ENCODE measurements at regions not wholly inside any gene's neighbourhood (a gene's known extent, or its start where the extent isn't known, plus 50 kb on each side); places are given as distances from the start of the nearest gene placed in this dataset.

DNA sequence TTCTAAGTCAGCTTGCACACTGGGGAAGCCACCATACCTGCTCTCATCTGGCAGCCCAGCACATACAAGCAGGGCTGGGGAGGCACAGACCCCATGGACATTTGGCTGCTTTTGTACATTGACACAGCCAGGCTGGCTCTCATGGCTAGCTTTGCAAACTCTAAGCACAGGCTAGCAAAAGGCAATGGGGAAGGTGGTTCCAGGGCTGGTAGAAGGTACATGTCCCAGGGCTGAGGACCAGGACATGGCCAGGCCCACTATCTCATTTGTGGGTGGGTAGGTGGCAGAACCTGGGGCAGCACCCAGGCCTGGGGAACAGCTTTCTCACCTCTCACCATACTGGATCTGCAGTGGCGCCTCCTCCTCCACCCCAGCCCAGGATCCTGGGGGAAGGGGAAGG is 90.9 kb downstream of the HS1BP3 start:
- DNase-seq (ENCODE audit: low read depth in 2 of 2): no peak

DNA sequence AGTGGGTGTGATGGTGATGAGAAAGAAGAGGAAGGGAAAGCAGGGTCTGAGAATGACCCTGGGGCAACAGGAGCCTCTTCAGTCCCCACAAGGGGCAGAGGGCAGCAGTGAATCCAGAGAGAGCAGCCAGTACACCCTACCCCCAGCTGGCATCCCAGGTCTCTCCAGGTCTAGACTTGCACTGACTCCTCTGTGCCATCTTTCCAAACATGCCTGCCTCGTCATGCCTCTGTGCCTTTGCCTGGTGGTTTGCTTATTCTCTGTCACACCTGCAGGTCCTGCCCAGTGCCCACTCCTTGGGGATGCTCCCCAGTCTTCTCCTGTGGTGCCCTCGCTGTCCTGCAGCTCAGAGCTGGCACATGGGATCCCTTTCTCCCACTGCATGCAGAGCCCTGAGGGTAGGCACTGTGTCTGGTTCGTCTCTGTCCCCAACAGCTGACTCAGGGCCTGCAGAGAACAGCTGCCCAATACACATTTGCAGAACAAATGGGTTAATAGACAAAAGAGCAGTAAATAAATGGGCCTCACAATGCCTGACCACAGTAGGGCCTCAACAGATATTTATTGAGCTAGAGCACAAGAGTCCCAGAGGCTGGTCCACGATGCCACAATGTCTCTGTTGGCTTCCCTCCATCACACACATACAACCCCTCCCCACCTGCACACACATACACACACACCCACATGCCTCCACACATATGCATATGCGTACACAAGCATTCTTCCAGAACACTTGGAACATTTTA is 89.8 kb downstream of the HS1BP3 start:
- DNase-seq (ENCODE audit: low read depth in 2 of 2): no peak

- DNase-seq (ENCODE audit: low read depth in 2 of 2): no peak
Measured at GRCh38 chr2:20561637-20562454, 89.1 kb downstream of the HS1BP3 start.

DNA sequence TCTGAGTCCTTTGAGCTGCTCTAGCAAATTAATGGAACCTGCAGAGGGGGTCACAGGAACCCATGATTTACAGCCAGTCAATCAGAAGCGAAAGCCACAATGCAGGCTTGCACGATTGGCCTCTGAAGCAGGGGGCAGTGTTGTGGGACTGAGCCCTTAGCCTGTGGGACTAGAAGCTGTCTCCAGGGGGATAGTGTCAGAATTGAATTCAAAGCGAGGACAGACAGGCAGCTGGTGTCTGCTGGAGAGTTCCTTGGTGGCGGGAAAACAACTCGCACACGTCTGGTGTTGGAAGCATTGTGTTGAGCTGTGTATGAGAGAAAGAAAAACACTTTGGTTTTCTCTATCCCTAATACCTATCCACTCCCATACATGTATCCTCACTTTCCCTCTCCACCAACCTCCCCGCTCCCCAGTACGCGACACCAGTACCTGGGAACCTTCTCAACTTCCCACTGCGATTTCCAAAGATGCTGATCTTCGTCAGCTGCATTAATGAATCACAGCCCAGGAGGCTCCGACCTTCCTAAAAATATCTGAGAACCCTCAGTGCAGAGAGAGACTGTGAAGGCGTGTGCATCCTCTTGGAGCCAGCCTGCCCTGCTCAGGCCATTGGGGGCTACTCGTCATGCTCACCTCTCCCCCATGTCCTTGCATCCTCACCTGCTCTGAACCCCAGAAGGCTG is 88.2 kb downstream of the HS1BP3 start:
- DNase-seq (ENCODE audit: low read depth in 2 of 2): no peak

GRCh38 chr2:20563251-20563650 is 87.6 kb downstream of the HS1BP3 start:
- no peak for DNase-seq (ENCODE audit: low read depth in 2 of 2)

DNA sequence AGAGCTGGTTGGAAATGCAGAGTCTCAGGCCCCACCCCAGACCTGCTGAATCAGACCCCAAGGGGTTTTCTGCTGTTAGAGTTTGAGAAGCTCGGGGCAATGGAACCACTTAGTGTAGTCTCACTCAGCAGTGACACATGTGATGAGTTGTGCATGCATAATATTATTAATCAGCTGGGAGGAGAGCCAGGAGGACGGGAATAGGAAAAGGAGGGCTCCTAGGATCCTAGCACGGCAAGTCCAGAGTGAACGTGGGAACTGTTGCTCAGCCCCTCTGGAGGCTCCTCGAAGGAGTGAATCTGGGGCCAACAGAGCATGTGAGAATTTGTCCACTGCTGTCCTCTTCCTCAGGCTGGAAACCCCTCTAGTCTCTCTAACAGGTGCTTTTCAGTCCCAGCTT is 87.1 kb downstream of the HS1BP3 start:
- DNase-seq (ENCODE audit: low read depth in 2 of 2): no peak

- no peak for DNase-seq (ENCODE audit: low read depth in 2 of 2)
Measured at GRCh38 chr2:20565101-20565622, 85.7 kb downstream of the HS1BP3 start.

DNA sequence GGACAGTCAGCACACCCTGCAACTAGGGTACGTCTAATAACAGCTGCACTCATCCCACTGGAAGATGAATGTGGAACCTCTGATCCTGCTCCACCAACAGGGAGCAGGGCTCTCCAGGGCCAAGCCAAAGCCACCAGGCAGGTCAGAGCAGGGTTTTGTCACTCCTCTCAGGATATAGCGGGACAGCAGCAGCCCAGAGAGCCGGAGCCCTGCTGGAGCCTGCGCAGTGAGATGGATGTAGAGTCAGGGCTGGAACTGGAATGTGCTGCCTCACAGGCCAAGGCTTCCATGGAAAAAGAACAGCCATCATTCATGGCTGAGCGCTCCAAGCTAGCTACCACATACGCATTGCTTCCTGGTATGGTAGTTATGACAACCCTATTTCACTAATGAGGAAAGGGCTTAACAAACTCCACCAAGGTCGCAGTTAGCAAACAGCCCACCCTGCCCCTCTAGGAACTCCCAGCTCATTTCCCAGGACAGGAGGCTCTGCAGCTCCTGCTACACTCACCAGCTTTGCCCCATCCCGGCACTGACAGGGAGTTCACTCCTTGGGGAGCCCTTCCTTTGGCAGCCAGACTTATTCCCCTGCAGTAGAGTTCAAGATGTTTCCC is 85.2 kb downstream of the HS1BP3 start:
- no peak for DNase-seq (ENCODE audit: low read depth in 2 of 2)

DNA sequence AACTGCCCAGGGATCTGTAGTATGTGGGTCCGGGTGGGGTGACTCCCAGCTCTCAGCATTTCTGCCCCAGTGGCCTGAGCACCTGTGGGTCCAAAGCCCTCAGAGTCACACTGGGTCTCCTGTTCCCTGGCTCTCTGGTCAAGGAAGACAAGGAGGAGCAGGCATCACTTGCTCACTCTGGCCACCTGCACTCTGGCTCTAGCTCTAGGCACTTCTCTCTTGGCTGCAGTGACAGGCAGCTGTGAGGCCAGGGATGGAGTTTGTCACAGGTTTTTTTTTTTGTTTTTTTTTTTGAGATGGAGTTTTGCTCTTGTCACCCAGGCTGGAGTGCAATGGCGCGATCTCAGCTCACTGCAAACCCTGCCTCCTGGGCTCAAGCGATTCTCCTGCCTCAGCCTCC is 84.6 kb downstream of the HS1BP3 start:
- DNase-seq (ENCODE audit: low read depth in 2 of 2): no peak

DNA sequence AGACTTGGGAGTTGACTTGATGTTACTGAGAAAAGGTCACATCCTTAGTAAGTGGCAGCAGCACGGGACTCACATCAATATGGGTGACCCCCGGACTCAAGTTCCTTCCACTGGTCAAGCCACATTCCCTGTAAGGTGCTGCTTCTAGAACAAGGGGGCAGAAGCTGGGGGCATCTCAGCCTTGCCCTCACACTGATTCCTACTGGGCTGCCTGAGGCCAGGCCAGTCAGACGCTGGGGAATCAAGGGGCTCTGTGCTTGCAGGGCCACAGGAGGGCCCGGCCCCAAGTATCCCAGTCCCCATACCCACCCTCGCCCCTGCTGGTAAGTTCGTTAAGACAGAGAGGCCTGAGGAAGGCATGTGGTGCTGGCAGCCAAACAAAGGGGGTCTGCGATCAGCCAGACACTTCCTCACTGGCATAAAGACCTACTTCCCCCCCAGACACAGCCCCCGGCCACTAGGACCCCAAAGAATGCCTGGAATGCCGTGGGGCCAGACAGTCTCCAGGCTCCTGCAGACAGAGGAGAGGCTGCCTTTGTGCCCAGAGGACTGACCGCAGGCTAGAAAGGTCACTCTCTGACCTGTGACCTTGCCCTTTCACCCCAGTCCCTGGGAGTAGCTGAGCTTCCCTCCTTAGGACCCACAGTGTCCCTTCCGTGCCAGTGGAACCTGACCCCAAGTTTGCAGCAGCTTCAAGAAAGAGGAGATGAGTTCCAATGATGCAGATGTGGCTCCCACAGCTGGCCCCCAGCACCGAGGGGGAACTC is 83.6 kb downstream of the HS1BP3 start:
- DNase-seq (ENCODE audit: low read depth in 2 of 2): no peak

All from stimulated activated CD8-positive, alpha-beta memory T cell treated with anti-CD3 and anti-CD28 coated beads, Interleukin-15, amount 100 ng/mL, for 48 hours (primary cell).